ENCODE measurements at regions not wholly inside any gene's neighbourhood (a gene's known extent, or its start where the extent isn't known, plus 50 kb on each side); places are given as distances from the start of the nearest gene placed in this dataset.

DNA sequence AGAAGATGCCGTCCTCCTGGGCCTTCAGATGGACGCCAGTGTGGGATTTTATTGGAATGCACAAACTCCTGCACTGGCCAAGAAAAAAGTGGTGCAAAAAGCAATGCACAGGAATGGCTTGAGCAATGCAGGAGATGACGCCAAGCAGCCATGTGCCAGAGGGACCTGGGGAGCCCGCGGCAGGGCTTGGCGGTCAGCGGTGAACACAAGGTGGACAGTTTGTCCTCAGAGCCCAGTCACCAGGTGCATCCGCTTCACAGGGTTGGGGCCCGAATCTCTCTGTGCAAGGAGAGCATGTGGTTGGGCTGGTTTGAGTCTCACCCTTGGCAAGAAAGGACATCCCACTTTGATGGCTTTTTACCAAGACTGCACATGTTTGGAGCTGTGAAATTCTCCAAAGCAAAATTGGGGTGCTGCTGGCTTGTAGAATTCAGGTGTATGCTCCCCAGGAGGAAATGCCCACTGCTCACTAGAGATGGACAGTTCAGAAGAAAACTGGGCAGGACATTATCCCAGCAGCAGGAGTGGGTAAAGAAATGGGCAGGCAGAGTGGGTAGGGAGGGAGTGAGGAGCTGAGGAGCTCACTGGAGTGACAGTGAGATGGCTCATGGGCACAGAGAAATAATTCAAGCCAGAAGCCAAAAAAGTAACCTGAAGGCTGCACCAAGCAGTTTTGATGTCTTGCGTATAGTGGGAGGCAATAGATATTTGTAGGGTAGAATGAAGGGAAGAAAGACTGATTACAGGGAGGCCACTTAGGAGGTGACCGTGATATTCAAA lies 463.9 kb downstream of the MTRR start:
- no peak for DNase-seq

DNA sequence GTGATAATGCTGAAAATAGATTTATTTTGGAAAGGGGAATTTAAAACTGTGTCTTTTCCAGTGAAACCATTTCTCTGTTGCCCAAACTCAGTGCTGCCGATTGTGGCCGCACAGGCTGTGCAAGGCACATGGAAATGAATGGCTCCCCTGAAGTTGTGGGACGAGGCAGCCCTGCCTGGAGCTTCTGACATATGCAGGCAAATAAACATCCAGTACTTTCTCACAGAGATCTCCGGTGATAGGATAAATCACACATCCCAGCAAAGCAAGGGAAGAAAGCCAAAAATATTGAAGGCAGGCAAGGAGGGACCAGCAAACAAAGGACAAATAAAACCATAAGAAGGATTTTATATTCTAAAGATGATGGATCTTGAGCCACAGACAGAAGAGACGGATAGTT lies 464.5 kb downstream of the MTRR start:
- DNase-seq = no peak

DNA sequence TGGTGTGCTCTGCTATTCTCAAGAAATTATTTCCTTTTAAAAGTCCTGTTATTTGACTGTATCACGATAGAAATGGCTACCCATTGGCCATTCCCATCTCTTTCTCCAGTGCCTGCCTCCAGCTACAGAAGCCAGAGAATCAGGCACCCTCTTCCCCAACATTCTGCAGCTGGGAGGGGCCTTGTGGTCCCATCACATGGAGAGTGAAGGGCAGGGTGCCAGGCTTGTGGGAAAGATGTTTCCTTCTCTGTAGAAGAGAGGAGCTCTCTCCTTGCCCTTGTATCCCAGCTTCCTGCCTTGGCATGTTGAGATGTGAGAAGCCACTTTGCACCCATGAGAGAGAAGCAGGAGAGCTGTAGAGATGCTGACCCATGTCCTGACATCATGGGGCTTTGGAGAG lies 465.0 kb downstream of the MTRR start:
- no peak for DNase-seq

DNA sequence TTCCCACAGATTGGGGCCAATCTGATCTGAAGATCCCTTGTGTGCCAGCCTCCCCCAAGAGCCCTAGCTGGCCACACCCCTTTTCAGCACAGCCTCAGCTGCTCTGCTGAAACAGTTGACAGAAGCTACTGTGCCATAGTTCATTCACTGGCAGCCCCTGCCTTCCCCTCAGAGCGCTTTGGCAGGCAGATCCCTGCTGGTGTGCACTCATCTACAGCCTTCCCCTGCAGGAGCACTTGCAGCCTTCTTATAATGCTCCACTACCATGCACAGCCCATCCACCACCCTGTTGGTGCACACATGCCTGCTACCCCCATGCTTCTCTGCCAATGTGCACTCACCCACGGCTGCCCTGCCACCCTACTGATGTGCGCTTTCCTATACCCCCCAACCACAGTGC lies 471.3 kb downstream of the MTRR start:
- DNase-seq = no peak

DNA sequence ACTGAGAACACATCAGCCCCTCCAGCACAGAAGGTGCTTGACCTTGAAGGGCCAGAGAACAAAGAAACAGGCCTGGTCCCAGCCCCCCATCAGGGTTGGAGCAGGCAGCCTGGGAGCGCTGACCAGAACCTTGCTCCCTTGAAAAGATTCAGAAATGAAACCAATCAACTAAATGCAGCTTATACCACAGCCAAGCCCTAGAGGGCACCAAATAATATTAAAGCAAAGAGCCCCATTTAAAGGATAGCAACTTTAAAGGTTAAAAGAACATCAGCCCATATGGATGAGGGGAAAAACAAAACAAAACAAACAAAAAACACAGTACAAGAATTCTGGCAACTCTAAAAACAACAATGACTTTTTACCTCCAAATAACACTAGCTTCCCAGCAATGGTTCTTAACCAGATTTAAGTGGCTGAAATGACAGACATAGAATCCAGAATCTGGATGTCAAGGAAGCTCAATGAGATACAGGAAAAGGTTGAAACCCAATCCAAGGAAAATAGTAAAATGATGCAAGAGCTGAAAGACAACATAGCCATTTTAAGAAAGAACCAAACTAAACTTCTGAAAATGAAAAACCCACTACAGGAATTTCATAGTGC lies 471.9 kb downstream of the MTRR start:
- no peak for DNase-seq

DNA sequence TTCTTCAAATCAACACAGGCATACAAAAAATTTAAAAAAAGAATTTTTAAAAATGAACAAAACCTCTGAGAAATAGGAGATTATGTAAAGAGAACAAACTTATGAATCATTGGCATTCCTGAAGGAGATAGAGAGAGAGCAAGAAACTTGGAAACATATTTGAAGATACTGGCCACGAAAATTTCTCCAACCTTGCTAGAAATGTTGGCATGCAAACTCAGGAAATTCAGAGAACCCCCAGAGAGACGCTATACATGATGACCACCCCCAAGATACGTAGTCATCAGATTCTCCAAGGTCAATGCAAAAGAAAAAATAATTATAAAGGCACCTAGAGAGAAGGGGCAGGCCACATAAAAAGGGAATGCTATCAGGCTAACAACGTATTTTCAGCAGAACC lies 472.5 kb downstream of the MTRR start:
- DNase-seq = no peak

DNA sequence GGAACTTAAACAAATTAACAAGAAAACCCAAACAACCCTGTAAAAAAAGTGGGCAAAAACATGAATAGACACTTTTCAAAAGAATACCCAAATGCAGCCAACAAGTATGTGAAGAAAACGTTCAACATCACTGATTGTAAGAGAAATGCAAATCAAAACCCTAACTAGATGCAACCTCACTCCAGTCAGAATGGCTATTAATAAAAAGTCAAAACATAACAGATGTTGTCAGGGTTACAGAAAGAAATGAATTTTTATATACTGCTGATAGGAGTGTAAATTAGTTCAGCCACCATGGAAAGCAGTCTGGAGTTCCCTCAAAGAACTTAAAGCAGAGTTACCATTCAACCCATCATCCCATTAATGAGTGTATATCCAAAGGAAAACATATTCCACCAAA lies 479.0 kb downstream of the MTRR start:
- DNase-seq = no peak

DNA sequence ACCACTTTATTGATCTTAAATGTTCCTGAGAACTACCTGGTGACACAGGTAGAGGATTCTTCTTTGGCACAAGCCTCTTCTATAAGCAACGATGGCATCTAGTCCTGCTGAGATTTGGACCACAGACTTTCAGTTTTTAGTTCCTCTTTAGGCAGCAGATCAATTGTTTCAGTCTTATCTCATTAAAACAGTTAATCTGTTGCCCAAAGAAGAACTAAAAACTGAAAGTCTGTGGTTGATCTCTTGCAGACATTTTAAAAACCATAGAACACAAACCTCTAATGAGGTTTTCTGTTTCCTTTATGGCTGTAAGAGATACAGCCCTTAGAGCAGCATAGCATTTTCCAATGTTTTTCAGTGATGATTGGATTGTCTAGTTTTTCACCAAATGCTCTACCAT lies 480.9 kb downstream of the MTRR start:
- no peak for DNase-seq

DNA sequence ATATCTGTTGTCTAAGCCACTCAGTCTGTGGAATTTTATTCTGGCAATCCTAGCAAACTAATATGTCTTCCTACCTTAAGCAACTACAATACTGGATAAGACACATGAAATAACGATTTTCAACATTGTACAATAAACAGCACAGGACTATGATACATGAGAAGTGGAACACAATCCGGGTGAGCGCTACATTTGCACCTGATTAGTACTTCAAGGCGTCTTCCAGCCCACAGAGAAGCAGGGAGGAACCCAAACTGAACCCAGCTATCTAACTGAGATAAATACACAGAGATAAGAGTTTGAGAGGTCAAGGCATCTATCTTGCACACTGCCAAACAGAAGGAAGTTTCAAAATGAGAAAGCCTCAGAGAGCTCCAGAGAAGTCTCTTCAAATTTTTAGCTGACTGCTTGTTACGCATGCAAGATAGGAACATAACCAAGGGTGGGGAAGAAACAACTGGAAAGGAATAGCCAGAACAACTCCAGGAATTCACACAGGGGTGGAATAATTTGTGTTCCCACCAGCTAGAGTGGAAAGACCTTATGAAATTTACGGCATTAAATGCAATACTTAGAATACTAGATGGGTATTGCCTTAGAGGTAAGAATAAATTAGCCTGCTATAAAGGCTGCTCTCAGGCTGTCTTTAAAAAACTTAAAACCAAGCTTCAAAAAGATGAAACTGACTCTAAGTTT lies 481.8 kb downstream of the MTRR start:
- DNase-seq = no peak

DNA sequence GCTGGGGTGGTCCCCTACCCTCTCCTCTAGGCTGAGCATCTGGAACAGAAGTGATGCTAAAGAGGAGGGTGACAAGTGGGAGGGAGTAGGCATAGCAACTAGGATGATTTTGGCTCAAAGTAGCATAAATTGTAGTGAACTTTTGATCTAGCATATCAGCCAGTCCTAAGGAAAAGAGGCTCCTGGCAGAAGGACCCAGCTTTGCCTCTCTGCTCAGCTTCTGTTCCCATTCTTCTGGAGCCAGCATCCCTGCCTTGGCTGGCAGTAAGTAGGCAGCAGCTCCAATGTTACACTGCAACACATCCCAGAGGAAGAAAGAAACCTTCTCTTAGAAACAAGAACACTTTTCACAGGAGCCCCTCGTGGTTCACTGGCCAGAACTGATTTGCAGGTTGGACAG lies 487.0 kb downstream of the MTRR start:
- DNase-seq = no peak

DNA sequence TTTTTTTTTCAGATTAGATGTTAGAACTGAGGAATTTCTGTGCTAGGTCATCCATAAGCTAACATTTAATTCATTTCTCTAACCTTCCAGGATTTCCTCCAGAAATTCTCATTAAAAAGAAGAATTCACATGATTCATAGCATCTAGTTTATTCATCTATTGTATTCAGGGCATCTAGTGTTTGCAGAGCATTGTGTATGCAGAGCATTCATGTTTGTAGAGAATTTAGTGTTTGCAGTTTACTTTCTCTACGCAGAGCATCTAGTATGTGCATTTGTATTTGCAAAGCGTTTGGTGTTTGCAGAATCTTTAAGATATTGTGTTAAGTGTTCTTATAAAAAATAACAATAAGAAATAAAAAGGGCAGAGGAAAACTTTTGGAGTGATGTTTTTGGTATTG lies 491.1 kb downstream of the MTRR start:
- no peak for DNase-seq

DNA sequence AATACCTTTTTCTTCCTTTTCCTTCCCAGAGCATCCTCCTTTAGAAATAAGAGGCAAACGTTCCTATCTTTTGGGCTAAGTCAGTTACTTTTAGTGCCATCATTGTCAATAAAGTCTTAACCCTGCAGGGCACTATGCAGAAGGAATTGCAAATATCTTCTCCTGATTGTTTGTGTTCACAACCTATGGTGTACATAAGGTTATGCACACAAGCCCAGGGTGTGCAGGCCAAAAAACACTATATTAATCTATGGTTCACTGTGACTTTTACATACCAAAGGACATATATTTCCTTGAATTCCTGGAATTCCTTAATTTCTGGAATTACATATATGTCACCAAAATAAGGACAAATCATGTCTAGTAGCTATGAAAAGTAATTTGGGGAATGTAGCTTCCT lies 493.5 kb downstream of the MTRR start:
- DNase-seq = no peak

DNA sequence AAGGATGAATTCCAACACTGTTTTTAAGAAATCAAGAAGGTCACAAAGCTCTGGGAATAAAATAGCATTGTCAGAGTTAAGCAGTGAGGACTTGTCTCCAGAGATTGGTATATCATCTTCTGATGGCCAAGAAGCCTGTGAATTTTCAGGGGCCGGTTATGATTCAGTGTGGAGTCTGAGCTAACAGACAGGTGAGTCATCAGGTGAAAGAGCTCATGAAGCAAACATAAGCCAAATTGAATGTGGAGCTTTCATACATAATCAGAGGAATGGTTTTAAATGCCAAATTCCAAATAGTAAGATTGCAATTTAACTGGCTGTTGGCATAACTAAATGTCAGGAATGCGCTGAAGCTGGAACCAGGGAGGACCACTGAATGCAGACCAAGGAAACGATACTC lies 494.2 kb downstream of the MTRR start:
- DNase-seq = no peak

DNA sequence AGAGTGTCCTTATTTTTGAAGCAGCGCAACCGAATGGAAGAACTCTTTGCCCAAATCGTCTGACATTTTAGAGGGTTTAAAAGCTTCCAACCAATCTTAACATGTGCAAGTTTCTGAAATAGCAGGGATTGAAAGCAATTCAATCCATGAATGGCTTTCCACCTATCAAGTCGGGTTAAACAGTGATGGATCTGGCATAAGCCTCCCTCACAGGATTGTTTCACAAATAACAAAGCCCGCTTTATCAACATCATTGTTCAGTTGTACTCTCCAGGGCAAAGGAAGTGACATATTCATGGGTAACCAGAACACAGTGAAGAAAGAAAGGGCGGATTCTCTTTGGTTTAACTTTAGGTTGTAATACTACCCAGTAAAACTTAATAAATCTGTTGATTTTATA lies 497.3 kb downstream of the MTRR start:
- no peak for DNase-seq

DNA sequence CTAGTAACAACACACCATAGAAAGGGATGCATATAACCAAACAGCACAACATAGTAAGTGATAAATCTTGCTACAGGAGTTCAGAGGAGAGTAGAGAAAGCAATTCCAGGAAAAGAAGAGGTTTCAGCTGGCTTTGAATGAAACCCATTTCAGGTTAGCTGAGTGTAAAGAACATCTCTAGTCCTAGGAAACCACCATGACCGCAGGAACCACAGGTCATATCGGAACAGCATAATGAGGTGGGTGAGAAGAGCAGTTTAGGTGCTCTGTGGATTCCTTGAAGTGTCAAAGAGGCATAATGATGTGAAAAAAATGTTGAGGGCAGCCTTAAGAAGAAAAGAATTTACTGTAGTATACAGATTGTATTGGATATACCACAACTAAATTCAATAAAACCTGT lies 507.5 kb downstream of the MTRR start:
- no peak for DNase-seq

DNA sequence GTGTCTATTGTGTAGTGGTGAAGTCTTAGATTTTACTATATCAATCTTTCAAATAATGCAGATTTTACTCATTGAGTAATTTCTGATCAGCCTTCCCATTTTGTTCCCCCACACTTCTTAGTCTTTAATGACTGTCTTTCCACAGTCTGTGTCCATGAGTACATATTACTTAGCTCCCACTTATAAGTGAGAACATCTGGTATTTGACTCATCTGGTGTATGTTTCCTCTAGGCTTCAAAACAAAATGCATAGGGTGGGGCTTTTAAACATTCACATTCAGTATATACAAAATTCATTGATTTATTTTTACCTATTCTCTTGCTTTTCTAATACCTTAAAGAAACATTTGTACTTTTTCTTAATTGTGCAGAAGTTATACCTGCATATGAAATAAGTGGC lies 513.0 kb downstream of the MTRR start:
- DNase-seq = no peak

DNA sequence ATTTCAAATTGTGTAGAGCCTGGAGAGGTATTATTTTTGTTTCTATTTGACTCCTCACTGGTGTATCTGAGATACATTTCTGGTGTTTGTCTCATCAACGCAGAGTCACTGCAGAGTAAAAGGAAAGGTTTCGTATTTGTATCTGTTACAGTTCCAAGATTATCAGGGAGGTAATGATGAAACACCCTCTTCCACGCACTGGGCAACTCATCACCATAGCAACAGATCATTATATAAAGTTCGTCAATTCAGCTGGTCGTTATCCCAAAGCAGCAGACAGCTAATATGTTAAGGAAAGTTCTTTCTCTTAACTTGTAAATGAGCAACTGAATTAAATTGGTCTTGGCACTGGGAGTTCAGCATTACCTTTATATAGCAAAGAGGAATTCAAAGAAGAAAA lies 513.5 kb downstream of the MTRR start:
- no peak for DNase-seq

DNA sequence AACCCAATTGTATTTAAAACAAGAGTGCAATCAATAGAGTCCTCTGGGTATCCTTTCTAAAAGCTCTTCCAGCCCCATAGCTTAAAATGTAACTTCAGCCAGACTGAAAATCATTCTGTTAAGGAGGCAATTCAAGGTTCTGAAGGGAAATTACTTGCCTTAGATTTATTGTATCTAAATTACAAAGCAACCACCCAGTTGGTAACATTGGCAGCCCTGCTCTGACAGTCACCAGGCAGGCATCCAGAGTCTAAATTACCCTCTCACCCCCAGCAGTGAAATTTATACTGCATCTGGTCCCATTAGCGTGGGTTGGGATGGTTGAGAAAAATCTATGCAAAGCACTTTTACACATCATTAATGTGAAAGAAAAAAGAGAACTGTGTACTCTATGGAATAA lies 514.7 kb downstream of the MTRR start:
- DNase-seq = no peak

DNA sequence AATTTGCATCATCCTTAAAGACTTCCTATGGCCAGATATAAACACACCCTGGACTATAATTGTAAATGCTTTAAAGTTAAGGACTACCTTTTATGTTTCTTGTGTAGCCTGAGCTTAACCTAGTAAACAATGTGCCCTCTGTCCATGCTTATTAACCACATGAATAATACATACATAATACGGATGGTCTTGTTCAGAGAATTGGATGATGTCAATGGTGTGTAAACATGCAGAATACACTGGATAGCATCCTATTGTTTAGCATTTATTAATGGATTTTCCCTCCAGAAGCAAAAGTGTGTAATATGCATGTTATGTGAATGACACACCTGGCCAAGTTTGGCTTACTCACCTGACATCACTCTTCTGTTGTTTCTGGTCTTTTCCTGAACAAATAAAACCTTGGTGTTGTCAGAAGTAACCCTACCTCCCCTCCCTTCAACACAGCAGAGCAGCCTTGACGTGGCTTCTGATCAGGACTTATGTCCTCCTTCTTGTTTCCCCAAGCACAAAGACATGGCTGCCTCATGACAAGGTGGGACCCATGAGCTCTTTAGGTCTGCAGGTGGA lies 517.9 kb downstream of the MTRR start:
- DNase-seq = no peak

DNA sequence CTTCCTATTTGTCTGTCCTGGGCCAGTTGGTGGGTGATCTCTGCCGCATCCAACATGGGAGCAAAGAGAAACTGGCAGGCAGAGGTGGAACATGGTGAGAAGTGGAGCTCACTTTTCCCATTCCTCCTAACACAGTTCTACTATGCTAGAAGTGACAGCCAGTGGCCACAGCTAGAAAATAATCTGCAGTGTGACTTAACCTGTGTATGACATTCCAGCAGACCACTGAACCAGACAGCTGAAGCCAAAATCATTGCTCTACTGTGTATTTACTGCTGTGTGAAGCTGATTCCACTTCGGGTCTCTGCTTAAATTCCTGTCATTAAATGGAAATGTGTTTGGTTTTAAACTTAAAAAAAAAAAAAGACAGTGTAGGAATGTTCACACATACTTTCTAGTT lies 523.0 kb downstream of the MTRR start:
- DNase-seq = no peak

DNA sequence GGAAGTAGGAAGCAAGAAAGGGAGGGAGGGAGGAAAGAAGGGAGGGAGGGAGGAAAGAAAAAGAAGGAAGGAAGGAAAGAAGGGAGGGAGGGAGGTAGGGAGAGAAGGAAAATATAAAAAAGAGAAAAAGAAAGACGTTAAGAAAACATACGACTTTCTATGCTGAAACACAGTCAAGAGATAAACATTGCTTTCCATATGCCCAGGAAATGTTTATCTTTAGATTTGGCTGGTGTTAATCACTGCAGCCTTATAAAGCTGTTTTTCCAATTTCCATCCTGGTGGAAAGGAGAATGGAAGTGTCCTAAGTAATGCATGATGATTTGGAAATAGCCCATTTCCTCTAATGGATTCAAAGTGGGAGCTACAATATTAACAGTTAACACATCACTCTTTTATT lies 524.3 kb downstream of the MTRR start:
- DNase-seq = no peak

DNA sequence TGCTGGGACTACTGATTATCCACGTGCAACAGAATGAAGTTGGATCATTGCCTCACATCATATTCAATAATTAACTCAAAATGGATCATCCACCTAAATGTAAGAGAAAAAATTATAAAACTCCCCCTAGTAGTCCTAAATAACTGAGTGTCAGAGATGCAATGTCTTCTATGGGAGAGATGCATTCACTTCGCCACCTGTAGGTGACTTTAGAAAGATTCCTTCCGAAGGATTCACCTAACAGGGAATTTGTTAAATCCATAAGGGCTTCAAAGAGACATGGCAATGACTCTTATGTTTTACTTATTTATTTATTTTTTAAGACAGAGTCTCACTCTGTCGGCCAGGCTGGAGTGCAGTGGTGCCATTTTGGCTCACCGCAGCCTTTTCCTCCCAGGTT lies 526.0 kb downstream of the MTRR start:
- no peak for DNase-seq

DNA sequence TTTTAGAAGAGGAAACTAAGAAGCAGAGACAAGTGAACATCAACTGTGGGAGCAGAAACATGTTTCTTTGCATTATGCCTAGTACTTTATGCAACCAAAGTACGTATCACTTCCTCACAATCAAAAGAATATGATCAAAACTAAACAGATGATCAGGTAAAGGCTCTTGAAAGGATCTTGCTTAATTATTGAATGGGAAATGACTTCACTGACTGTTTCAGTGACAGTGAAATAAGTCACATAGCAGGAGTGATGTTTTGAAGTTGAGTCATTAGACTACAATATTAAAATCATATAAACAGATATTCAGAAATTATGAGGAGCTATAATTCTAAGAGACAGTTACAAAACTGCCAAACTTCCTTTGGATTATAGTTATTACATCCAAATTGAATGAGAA lies 527.3 kb downstream of the MTRR start:
- DNase-seq = no peak

DNA sequence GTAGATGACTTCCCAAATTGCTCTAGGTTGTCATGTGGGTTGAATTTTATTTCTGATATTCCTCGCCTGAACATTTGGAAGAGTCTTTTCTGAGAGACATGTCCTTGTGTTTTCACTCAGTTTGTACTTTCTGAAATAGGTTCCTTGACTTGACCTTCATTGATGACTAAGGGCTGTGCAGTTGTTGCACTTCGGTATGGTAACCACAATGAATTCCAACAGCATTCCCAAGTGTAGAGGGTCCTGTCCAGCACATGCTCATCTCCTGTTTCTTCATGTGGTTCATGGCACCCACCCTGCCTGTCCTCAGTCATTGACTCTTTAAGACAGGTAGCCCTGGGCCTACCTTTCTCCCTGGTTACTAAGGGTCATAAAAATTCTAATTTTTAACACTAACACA lies 527.8 kb downstream of the MTRR start:
- no peak for DNase-seq
